HepG2 (cell line): ENCODE measurements at regions not wholly inside any gene's neighbourhood (a gene's known extent, or its start where the extent isn't known, plus 50 kb on each side); places are given as distances from the start of the nearest gene placed in this dataset.

Source experiments
- SP1 ChIP-seq, 2 experiments: fragments of 450-650 bp in 1 of 2; sonication (generic) in 1 of 2; formaldehyde crosslinking in 1 of 2; IDR thresholded peaks; 2 replicates each; pipeline versions ENCODE4 v1.4.0 to v1.6.1; 2016 to 2020; ENCODE audit warnings: missing genetic modification reagents in 1 of 2
- ZBTB40 ChIP-seq, 2 experiments: fragments of 450-650 bp in 1 of 2; sonication (generic) in 1 of 2; formaldehyde crosslinking in 1 of 2; IDR thresholded peaks; 2 replicates each; pipeline versions ENCODE4 v1.6.1 to v1.8.0; 2016 to 2022; ENCODE audit warnings: antibody characterized with exemption in 1 of 2, mild to moderate bottlenecking in 1 of 2, missing genetic modification reagents in 1 of 2
- ZNF160 ChIP-seq: sonication (generic); formaldehyde crosslinking; IDR thresholded peaks from 2 replicates; pipeline ENCODE4 v1.8.0; 2022; ENCODE audit warnings: mild to moderate bottlenecking, inconsistent platforms, missing genetic modification reagents
- ZNF563 ChIP-seq: sonication (generic); formaldehyde crosslinking; IDR thresholded peaks from 2 replicates; pipeline ENCODE4 v1.8.0; 2022; ENCODE audit warnings: mild to moderate bottlenecking, moderate library complexity, missing genetic modification reagents
- ZNF614 ChIP-seq: IDR thresholded peaks from 2 replicates; pipeline ENCODE4 v1.6.1; 2018; ENCODE audit warnings: missing biosample characterization, missing genetic modification reagents, inconsistent platforms, borderline replicate concordance

GRCh38 chr18:61706276-61706915 is 186.4 kb downstream of the RNF152 start:
- TF ChIP-seq ZNF563 (CRISPR knock-in tag) (no peak), ZBTB40 (IDR thresholded peaks at IDR 0.05) (no peak), ZBTB40 (CRISPR knock-in tag; IDR thresholded peaks at IDR 0.05) (no peak), SP1 (IDR thresholded peaks at IDR 0.05) (no peak), SP1 (CRISPR knock-in tag; IDR thresholded peaks at IDR 0.05) (no peak), ZNF614 (no peak), ZNF160 (CRISPR knock-in tag) (no peak)
